Left lung (tissue), 4 donors: ENCODE measurements at regions not wholly inside any gene's neighbourhood (a gene's known extent, or its start where the extent isn't known, plus 50 kb on each side); places are given as distances from the start of the nearest gene placed in this dataset.

Source experiments
- ATAC-seq: fragments of 200-7000 bp; cut with Tn5 transposase; one replicate; pipeline ENCODE4 v1.9.1; 2020; ENCODE audit warnings: moderate library complexity
- DNase-seq, 4 donors: peaks; one replicate each; pipeline ENCODE4 v3.0.0-alpha.2; 2013 to 2020
- H3K27ac ChIP-seq, 2 donors: fragments of 200-600 bp; sonication (generic) in 1 of 2; one replicate each; pipeline versions ENCODE4 v1.5.0 to v1.8.0; 2020 to 2021
- H3K27me3 ChIP-seq, 2 donors: fragments of 200-600 bp; sonication (generic) in 1 of 2; one replicate each; pipeline versions ENCODE4 v1.5.0 to v1.8.0; 2020 to 2021
- H3K36me3 ChIP-seq, 2 donors: fragments of 200-600 bp; sonication (generic) in 1 of 2; one replicate each; pipeline versions ENCODE4 v1.5.0 to v1.8.0; 2020 to 2021
- H3K4me1 ChIP-seq, 2 donors: fragments of 200-600 bp; one replicate each; pipeline ENCODE4 v1.8.0; 2021
- H3K4me3 ChIP-seq, 2 donors: fragments of 200-600 bp; sonication (generic) in 1 of 2; one replicate each; pipeline versions ENCODE4 v1.5.0 to v1.8.0; 2020 to 2021; ENCODE audit warnings: mild to moderate bottlenecking in 1 of 2
- H3K9me3 ChIP-seq, 2 donors: fragments of 200-600 bp; sonication (generic) in 1 of 2; one replicate each; pipeline versions ENCODE4 v1.5.0 to v1.8.0; 2020 to 2021
- intact Hi-C, 2 donors: fragments of 100-400 bp; cut with DNase I; formaldehyde crosslinking; loops; one replicate each; pipeline versions ENCODE4 v1.11.2 to v1.14.2; 2022
- TF ChIP-seq, protein P1 (sequence below), 2 donors: fragments of 200-600 bp; sonication (generic) in 1 of 2; IDR thresholded peaks; one replicate each; pipeline versions ENCODE4 v1.5.0 to v1.8.0; 2021; ENCODE audit warnings: antibody characterized with exemption in 2 of 2
- donor health status: DM: no; HTN: yes; CAD: no.
- donor health status: DM: no; HTN: no; CAD: no.

DNA sequence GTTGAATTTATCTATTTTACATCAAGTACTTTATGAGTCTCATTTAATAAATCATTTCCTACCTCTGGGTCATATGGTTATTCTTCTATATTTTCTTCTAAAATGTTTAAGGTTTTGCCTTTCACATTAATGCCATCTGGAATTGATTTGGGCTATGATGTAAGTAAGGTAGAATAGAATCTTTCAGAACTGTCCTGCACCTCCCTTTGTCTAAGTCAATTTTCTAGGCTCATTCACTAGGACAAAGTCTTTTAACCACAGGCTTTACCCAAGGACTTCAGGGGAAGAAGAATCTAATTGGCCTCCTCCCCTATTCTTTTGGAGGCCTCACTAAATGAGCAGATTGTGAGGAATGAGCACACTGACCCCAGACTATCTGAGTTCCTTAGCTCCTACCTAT, 146.0 kb downstream of the BBOX1 start:
- no peaks in the 10 kb centered on the region for H3K9me3 ChIP-seq
- H3K36me3 ChIP-seq: no peaks in the 10 kb centered on the region
- no peak overlapping the region for H3K27ac ChIP-seq
- ATAC-seq (no peak), DNase-seq (no peak)
- no peaks in the 10 kb centered on the region for H3K4me1 ChIP-seq
- intact Hi-C loops: loop anchor here in 1 of 2 donors (5.0 kb wide), 1 partner anchor 106 kb away; no protein-coding TSS in a partner anchor
- H3K27me3 ChIP-seq: peaks cover 12 to 43% of the 10 kb centered on the region in 2 donors
- TF ChIP-seq, protein P1, sequence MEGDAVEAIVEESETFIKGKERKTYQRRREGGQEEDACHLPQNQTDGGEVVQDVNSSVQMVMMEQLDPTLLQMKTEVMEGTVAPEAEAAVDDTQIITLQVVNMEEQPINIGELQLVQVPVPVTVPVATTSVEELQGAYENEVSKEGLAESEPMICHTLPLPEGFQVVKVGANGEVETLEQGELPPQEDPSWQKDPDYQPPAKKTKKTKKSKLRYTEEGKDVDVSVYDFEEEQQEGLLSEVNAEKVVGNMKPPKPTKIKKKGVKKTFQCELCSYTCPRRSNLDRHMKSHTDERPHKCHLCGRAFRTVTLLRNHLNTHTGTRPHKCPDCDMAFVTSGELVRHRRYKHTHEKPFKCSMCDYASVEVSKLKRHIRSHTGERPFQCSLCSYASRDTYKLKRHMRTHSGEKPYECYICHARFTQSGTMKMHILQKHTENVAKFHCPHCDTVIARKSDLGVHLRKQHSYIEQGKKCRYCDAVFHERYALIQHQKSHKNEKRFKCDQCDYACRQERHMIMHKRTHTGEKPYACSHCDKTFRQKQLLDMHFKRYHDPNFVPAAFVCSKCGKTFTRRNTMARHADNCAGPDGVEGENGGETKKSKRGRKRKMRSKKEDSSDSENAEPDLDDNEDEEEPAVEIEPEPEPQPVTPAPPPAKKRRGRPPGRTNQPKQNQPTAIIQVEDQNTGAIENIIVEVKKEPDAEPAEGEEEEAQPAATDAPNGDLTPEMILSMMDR (IDR thresholded peaks at IDR 0.05): no peak
- no peak overlapping the region for H3K4me3 ChIP-seq

DNA sequence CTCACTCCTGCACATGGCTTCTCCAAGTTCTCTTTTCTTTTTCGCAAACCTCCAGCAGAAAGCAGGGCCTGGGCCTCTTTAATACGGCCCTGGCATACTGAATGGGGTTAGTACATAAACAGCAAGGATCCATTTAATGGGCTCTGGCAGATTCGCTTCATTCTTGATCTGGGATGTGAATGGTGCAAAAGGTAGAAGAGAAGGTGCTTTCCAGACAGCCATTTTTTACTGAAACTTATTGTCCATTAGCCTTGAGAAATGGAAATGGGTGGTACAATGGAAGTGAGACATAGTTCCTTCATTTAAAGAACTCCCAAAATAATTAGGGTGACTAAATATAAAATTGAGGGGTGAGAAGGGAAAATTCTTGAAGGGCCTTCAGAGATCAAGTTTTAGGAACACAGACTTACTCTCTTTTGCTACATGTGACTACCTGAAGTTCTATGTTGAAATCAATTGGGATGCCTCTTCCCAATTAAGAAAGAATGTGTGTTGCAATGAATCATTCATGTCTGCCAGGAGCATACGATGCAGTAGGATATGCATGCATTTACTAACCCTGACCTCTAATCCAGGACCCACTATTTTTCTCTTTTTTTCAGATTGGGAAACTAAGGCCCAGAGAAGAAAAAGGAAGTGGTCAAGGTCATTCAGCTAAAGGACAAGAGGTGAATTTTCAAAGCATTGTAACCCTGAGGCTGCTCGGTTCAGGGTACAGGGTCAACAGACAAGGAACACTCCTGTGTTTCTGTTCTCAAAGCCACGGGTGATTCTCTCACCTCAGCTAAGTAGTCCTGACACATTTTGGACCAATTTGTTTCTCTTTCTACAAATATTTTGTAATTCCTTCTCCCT, 144.1 kb downstream of the BBOX1 start:
- no peaks in the 10 kb centered on the region for H3K4me1 ChIP-seq
- no peaks in the 10 kb centered on the region for H3K36me3 ChIP-seq
- H3K27me3 ChIP-seq: peaks cover 12 to 58% of the 10 kb centered on the region in 2 donors
- H3K27ac ChIP-seq: no peak overlapping the region
- no peaks in the 10 kb centered on the region for H3K9me3 ChIP-seq
- no peak for DNase-seq
- H3K4me3 ChIP-seq: no peak overlapping the region
- TF ChIP-seq, protein P1 (IDR thresholded peaks at IDR 0.05): no peak
- intact Hi-C loops: loop anchor here in 1 of 2 donors (5.0 kb wide), 2 partner anchors 108 to 303 kb away; no protein-coding TSS in a partner anchor
- no peak for ATAC-seq

DNA sequence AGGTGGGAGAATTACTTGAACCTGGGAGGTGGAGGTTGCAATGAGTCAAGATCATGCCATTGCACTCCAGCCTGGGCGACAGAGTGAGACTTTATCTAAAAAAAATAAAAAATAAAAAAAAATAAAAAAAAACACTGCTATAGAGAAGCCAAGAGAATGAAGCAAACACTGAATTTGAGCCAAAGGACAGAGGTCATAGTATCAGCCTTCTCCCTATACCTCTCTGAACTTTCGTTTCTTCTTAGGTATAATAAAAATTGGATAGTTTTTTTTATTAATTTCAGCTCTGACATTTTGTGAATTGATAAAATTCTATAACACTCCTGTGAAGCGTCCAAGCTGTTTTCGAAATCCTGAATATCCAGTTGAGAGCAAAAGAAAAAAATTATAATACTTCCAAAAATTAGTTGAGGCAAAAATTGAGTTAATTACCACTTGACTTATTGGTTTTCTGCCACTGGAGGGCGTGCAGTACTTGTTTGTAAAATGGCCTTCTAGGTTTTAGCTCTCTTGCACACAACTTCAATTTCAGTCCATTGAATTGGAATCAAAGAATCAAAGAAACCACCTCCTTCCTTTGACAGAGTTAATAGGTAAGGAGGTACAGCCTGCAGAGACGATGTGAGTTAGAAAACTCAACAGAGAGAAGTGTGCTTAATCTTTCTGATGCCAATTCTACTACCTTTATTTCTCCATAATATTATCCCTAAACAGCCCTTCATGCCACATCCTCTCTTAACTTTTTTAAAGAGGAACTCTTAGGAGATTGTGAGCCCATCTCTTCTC, 143.2 kb downstream of the BBOX1 start:
- TF ChIP-seq, protein P1 (IDR thresholded peaks at IDR 0.05): peak; percentile 38 to 49

DNA sequence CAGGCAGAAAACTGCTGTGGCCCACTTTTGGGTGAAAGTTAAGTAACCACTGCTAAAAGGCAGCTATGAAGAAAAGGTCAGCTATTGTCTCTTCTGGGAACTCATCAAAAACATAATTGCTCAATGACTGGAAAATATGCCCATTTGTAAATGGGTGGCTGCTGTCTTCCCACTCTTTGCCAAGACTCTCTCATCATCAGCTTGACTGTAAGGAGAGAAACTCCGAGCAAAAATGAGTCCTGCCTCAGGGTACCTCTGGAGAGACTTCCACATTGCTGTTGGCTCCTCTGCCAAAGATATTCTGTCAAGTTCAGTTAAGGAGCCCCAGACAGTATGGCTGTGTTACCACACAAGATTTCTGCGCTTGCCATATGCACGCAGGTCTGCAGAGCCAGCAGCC, 138.7 kb downstream of the BBOX1 start:
- ATAC-seq (no peak), DNase-seq (no peak)
- Histone ChIP-seq H3K9me3 (no peaks in the 10 kb centered on the region), H3K4me1 (no peaks in the 10 kb centered on the region), H3K36me3 (no peaks in the 10 kb centered on the region), H3K27ac (no peak overlapping the region), H3K4me3 (no peak overlapping the region), H3K27me3 (peaks cover 21 to 67% of the 10 kb centered on the region in 2 donors)
- intact Hi-C loops: no loop called here
- TF ChIP-seq, protein P1 (IDR thresholded peaks at IDR 0.05): no peak

More for the DNA sequence above, 143.2 kb downstream of the BBOX1 start:
- Histone ChIP-seq H3K4me3 (no peak overlapping the region), H3K4me1 (no peaks in the 10 kb centered on the region), H3K27me3 (peaks cover 12 to 60% of the 10 kb centered on the region in 2 donors), H3K27ac (no peak overlapping the region), H3K9me3 (no peaks in the 10 kb centered on the region), H3K36me3 (no peaks in the 10 kb centered on the region)
- ATAC-seq: peak; percentile 76
- peak in 3 of 4 donors; percentile 38 to 74 (median 59) for DNase-seq
- intact Hi-C loops: loop anchor here in 1 of 2 donors (5.0 kb wide), 1 partner anchor 303 kb away; no protein-coding TSS in a partner anchor

DNA sequence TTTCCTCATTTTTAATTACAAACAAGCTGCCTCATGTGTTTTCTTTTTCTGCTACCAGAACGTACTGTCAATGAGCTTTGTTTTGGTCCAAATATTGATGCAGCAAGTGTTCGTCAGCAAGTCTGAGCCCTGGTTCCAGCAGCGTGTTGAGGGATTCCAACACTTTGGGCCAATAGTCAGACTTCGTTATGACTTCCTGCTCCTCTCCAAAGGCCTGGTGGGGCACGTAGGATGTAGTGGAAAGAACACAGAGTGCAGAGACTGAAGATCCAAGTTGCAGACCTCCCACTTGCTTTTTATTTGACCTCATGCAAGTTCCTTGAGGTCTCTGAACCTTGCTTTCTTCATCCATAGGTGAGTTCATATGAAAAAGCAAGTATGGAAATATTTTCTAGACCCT, 138.2 kb downstream of the BBOX1 start:
- intact Hi-C loops: no loop called here
- no peaks in the 10 kb centered on the region for H3K9me3 ChIP-seq
- H3K4me1 ChIP-seq: no peaks in the 10 kb centered on the region
- no peak overlapping the region for H3K27ac ChIP-seq
- no peak overlapping the region for H3K4me3 ChIP-seq
- H3K36me3 ChIP-seq: no peaks in the 10 kb centered on the region
- DNase-seq (no peak), ATAC-seq (no peak)
- TF ChIP-seq, protein P1 (IDR thresholded peaks at IDR 0.05): no peak
- H3K27me3 ChIP-seq: peaks cover 21 to 67% of the 10 kb centered on the region in 2 donors
